ENCODE measurements at regions not wholly inside any gene's neighbourhood (a gene's known extent, or its start where the extent isn't known, plus 50 kb on each side); places are given as distances from the start of the nearest gene placed in this dataset.
"Not testable (repeated sequence)": the region's sequence is repeated elsewhere in the genome, so short reads cannot be mapped to it uniquely, and the experiment has no call there.

- no peak for DNase-seq
Observed at GRCh38 chr11:13782390-13783075, 114.1 kb downstream of the FAR1 start.

GRCh38 chr11:13784441-13784840 is 116.0 kb downstream of the FAR1 start:
- DNase-seq: no peak

GRCh38 chr11:13784855-13785254 is 116.4 kb downstream of the FAR1 start:
- no peak for DNase-seq

GRCh38 chr11:13786688-13787087 is 118.2 kb downstream of the FAR1 start:
- DNase-seq: no peak

- not testable (repeated sequence) for DNase-seq
Observed at GRCh38 chr11:13797616-13798015, 129.1 kb downstream of the FAR1 start.

GRCh38 chr11:13800901-13801300 is 132.4 kb downstream of the FAR1 start:
- DNase-seq: no peak

GRCh38 chr11:13818325-13818724 is 144.2 kb upstream of the SPON1 start:
- DNase-seq: no peak

GRCh38 chr11:13826505-13827278 is 135.8 kb upstream of the SPON1 start:
- DNase-seq: no peak

GRCh38 chr11:13831696-13832095 is 130.8 kb upstream of the SPON1 start:
- no peak for DNase-seq

- DNase-seq: no peak
Observed at GRCh38 chr11:13834463-13834862, 128.1 kb upstream of the SPON1 start.

- DNase-seq: no peak
Observed at GRCh38 chr11:13836666-13837065, 125.9 kb upstream of the SPON1 start.

GRCh38 chr11:13837286-13837685 is 125.2 kb upstream of the SPON1 start:
- no peak for DNase-seq

- no peak for DNase-seq
Observed at GRCh38 chr11:13841393-13841792, 121.1 kb upstream of the SPON1 start.

- no peak for DNase-seq
Observed at GRCh38 chr11:13848031-13848430, 114.5 kb upstream of the SPON1 start.

GRCh38 chr11:13850231-13851005 is 112.1 kb upstream of the SPON1 start:
- DNase-seq: no peak

GRCh38 chr11:13851691-13852090 is 110.8 kb upstream of the SPON1 start:
- DNase-seq: no peak

- no peak for DNase-seq
Observed at GRCh38 chr11:13852481-13852880, 110.0 kb upstream of the SPON1 start.

- DNase-seq: no peak
Observed at GRCh38 chr11:13857828-13858227, 104.7 kb upstream of the SPON1 start.

- peak; percentile 42 for DNase-seq
Observed at GRCh38 chr11:13859892-13860291, 102.6 kb upstream of the SPON1 start.

- no peak for DNase-seq
Observed at GRCh38 chr11:13861411-13861810, 101.1 kb upstream of the SPON1 start.

GRCh38 chr11:13862845-13863392 is 99.6 kb upstream of the SPON1 start:
- no peak for DNase-seq

GRCh38 chr11:13868710-13869397 is 93.7 kb upstream of the SPON1 start:
- DNase-seq: no peak

GRCh38 chr11:13869398-13869886 is 93.1 kb upstream of the SPON1 start:
- no peak for DNase-seq
